ENCODE measurements at regions not wholly inside any gene's neighbourhood (a gene's known extent, or its start where the extent isn't known, plus 50 kb on each side); places are given as distances from the start of the nearest gene placed in this dataset.

DNA sequence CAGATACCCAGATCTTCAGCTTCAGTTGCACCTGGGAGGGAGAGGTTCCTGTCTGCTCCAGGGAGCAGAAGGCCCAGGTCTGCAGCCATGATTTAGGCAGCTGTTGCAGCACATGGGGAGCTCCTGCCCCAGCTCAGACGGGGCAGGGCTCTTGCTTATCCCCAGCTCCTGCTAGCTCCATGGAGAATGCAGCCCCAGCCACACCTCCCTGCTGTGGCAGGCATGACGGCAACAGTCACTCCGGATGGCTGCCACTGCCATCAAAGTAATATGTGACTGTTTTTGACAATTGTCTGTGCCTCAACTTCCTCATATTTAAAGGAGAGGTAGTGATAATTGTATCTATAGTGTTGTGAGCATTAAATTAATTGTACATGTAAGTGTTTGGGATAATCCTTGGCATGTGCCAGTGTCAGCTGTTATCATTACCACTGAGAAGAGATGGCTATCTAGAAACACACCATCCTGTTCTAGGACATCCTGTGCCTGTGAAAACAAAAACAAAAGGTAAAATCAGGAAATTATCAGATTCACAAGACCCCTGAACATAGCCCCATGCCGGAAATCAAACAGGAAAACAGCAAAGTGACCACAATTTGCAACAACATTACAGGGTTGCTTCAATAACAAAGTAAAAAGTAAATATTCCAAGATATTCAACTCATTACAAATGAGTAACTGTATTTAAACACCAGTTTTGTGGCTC, 1048.8 kb upstream of the ACO1 start:
- TF ChIP-seq, protein P1, sequence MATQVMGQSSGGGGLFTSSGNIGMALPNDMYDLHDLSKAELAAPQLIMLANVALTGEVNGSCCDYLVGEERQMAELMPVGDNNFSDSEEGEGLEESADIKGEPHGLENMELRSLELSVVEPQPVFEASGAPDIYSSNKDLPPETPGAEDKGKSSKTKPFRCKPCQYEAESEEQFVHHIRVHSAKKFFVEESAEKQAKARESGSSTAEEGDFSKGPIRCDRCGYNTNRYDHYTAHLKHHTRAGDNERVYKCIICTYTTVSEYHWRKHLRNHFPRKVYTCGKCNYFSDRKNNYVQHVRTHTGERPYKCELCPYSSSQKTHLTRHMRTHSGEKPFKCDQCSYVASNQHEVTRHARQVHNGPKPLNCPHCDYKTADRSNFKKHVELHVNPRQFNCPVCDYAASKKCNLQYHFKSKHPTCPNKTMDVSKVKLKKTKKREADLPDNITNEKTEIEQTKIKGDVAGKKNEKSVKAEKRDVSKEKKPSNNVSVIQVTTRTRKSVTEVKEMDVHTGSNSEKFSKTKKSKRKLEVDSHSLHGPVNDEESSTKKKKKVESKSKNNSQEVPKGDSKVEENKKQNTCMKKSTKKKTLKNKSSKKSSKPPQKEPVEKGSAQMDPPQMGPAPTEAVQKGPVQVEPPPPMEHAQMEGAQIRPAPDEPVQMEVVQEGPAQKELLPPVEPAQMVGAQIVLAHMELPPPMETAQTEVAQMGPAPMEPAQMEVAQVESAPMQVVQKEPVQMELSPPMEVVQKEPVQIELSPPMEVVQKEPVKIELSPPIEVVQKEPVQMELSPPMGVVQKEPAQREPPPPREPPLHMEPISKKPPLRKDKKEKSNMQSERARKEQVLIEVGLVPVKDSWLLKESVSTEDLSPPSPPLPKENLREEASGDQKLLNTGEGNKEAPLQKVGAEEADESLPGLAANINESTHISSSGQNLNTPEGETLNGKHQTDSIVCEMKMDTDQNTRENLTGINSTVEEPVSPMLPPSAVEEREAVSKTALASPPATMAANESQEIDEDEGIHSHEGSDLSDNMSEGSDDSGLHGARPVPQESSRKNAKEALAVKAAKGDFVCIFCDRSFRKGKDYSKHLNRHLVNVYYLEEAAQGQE (IDR thresholded peaks at IDR 0.05; ENCODE audit: insufficient read depth in 1 of 2, low read depth in 2 of 2, low read length in 1 of 2), result no peak
- TF ChIP-seq POLR2AphosphoS5 (IDR thresholded peaks at IDR 0.05; ENCODE audit: low read depth, low read length), result no peak
- TF ChIP-seq TCF7L2 (IDR thresholded peaks at IDR 0.05; ENCODE audit: low read depth, low read length), result no peak
- TF ChIP-seq SIN3A (IDR thresholded peaks at IDR 0.05; ENCODE audit: borderline replicate concordance, insufficient read depth, low read depth, low read length), result no peak
- TF ChIP-seq, protein P2, sequence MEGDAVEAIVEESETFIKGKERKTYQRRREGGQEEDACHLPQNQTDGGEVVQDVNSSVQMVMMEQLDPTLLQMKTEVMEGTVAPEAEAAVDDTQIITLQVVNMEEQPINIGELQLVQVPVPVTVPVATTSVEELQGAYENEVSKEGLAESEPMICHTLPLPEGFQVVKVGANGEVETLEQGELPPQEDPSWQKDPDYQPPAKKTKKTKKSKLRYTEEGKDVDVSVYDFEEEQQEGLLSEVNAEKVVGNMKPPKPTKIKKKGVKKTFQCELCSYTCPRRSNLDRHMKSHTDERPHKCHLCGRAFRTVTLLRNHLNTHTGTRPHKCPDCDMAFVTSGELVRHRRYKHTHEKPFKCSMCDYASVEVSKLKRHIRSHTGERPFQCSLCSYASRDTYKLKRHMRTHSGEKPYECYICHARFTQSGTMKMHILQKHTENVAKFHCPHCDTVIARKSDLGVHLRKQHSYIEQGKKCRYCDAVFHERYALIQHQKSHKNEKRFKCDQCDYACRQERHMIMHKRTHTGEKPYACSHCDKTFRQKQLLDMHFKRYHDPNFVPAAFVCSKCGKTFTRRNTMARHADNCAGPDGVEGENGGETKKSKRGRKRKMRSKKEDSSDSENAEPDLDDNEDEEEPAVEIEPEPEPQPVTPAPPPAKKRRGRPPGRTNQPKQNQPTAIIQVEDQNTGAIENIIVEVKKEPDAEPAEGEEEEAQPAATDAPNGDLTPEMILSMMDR (IDR thresholded peaks at IDR 0.05), result no peak
- in situ Hi-C loops (cut with HindIII; ENCODE audit: low pct_unique_long_range_greater_than_20kb, low sequenced_read_pairs) (no loop called here), intact Hi-C loops (cut with micrococcal nuclease; ENCODE audit: unreplicated experiment) (no loop called here)
- no peak overlapping the region for H3K27ac ChIP-seq (ENCODE audit: low read length)
- H3K4me1 ChIP-seq (ENCODE audit: control insufficient read depth, insufficient read depth, low read length), result no peaks in the 10 kb centered on the region
- no peak overlapping the region for H3K4me3 ChIP-seq (ENCODE audit: low read depth in 2 of 2, low read length in 2 of 2)
- H3K9me3 ChIP-seq (ENCODE audit: control insufficient read depth, insufficient read depth, low read depth, low read length), result peaks cover 7% of the 10 kb centered on the region; the same call in 1 of the 2 replicates
- H3K36me3 ChIP-seq (ENCODE audit: control insufficient read depth, insufficient read depth, low read length), result no peaks in the 10 kb centered on the region
- CTCF ChIA-PET, result no interaction called here
- H3K27me3 ChIP-seq (ENCODE audit: control insufficient read depth, insufficient read depth, low read length), result no peaks in the 10 kb centered on the region
- POLR2A ChIA-PET, result no interaction called here
- ATAC-seq (no peak), DNase-seq (ENCODE audit: low read depth, low spot score) (no peak)
- BruUV-seq (replicated peaks), result no TSS peak

DNA sequence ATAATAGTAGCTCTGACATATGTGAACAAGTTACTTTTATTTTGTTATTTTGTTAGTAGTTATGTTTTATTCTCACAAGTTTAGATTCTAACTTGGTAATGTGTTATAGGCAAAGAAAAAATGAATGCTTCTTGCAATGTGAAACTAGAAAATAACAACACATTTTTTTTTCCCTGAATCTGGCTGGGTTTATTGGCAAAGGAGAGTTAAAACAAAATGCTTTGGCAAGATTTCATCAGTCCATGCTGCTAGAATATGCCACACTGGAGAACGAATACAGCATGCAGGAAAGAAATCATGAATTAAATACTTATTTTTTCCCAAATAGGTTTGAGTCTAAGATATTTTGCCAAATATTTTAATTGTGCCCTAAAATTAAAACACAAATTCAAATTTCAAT, 1048.1 kb upstream of the ACO1 start:
- ChIA-PET CTCF (no interaction called here), POLR2A (no interaction called here)
- intact Hi-C loops (cut with micrococcal nuclease; ENCODE audit: unreplicated experiment), result no loop called here
- no peak overlapping the region for H3K4me3 ChIP-seq (ENCODE audit: low read depth in 2 of 2, low read length in 2 of 2)
- BruUV-seq (replicated peaks), result no TSS peak
- peaks cover 7% of the 10 kb centered on the region; the same call in 1 of the 2 replicates for H3K9me3 ChIP-seq (ENCODE audit: control insufficient read depth, insufficient read depth, low read depth, low read length)
- H3K27ac ChIP-seq (ENCODE audit: low read length), result no peak overlapping the region
- no peaks in the 10 kb centered on the region for H3K27me3 ChIP-seq (ENCODE audit: control insufficient read depth, insufficient read depth, low read length)
- ATAC-seq (no peak), DNase-seq (ENCODE audit: low read depth, low spot score) (no peak)
- H3K36me3 ChIP-seq (ENCODE audit: control insufficient read depth, insufficient read depth, low read length), result no peaks in the 10 kb centered on the region
- TF ChIP-seq SIN3A (IDR thresholded peaks at IDR 0.05; ENCODE audit: borderline replicate concordance, insufficient read depth, low read depth, low read length) (no peak), TCF7L2 (IDR thresholded peaks at IDR 0.05; ENCODE audit: low read depth, low read length) (no peak), POLR2AphosphoS5 (IDR thresholded peaks at IDR 0.05; ENCODE audit: low read depth, low read length) (no peak)
- TF ChIP-seq, protein P1 (IDR thresholded peaks at IDR 0.05; ENCODE audit: insufficient read depth in 1 of 2, low read depth in 2 of 2, low read length in 1 of 2), result no peak
- TF ChIP-seq, protein P2 (IDR thresholded peaks at IDR 0.05), result no peak
- in situ Hi-C loops (cut with HindIII; ENCODE audit: low pct_unique_long_range_greater_than_20kb, low sequenced_read_pairs), result no loop called here
- H3K4me1 ChIP-seq (ENCODE audit: control insufficient read depth, insufficient read depth, low read length), result no peaks in the 10 kb centered on the region
